ENCODE measurements at regions not wholly inside any gene's neighbourhood (a gene's known extent, or its start where the extent isn't known, plus 50 kb on each side); places are given as distances from the start of the nearest gene placed in this dataset.
"Not testable (repeated sequence)": the region's sequence is repeated elsewhere in the genome, so short reads cannot be mapped to it uniquely, and the experiment has no call there.

GRCh38 chr7:131786204-131786603 is 229.8 kb upstream of the PODXL start:
- peak; percentile 38 for DNase-seq

DNA sequence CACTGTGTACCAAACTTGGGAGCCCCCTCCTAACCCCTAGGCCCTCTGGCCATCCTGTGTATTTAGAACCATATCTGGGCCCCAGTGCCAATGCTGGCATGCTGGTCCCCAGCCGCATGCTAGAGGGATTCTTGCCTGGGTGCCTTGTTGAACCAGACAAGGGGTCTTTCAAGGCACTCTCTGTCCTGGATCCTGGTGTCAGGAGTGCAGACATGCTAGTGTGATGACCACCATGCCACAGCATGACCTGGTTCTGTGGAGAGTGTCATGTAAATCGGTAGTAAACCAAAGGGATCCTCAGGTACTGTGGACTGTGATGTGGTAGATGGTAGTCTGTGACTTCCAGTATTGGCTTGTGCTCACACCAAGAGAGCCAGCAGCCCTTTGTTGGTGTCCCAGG is 222.2 kb upstream of the PODXL start:
- DNase-seq = no peak

DNA sequence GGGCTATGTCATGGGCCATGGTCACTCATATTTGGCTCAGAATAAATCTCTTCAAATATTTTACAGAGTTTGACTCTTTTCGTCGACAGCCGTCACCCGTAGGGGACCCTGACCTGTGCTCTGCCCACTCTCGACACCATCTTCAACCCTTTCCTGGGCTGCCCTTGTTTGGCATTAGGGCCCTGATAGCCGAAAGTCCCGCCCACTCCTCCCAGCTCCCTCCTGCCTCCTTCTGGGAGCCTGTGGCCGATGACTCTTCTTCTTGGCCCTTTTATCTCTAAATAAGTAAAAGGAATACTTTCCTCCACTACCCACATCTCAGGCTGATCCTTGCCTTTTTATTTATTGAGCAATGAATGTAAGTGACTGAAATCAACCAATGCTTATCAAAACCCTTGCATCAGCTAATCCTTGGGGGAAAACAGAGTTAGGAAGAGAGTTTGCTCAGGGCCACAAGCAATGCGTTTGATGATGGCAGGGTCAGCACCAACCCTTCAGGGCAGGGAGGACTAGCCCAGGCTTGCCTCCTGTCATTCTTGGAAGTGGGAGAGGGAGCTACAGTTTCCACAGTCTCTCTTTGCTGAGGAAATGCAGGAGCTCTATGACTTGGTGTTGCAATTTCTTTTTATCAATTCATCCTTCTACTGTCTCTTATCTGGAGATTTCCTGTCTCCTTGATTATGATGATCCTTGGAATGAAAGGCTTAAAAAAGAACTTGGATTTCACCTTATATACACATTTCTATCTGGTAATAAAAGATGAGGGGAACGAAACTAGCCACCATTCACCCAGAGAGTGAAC is 218.2 kb upstream of the PODXL start:
- DNase-seq = no peak

- DNase-seq = peak; percentile 22
Measured at GRCh38 chr7:131773413-131773812, 217.0 kb upstream of the PODXL start.

- no peak for DNase-seq
Measured at GRCh38 chr7:131769241-131769640, 212.8 kb upstream of the PODXL start.

- DNase-seq = no peak
Measured at GRCh38 chr7:131767591-131767990, 211.2 kb upstream of the PODXL start.

DNA sequence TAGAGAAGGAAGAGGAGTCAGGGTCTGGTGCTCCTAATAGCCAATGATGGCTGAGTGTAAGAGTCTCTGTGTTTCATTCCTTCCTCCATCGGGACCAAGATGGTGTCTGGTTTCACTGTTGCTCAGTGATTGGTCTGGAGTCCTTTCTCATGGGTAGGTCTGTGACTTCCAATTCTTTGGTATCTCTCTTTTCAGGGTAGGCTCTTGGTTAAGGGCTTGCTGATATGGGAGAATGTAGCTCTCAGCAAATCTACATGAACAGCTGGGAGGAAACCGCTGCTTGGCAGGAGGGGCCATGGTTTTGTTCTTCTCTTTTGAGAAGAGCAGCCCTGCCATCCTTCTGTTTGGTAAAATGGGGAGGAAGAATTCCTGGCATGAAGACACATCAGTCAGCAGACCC is 209.1 kb upstream of the PODXL start:
- no peak for DNase-seq

DNA sequence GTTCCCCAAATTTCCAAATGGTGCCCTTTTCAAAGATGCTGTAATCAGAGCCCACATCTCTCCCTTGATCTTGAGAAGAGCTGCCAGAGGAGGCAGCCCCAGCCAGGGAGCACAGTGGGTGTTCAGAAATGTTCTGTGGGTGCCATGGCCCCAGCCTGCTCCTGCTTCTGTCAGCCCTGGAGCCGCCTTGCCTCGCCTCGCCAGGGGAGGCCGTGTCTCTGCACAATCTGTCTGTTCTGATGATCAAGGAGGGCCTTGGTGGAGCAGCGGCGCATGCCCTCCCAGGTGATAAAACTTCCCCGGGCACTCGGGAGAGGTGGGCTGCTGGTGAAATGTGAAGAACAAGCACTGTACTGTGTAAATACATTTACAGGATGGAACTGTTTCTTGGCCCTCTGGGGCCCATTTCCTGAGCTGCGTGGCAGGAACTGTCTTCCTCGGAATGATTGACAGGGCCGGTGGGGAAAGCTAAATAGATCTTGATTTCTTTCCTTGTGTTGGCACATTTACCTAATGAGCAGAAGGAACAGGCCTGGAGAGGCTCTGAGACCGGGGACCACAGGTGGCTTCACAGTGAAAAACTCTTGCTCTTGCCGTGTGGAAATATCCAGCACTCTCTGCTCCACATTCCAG is 207.8 kb upstream of the PODXL start:
- no peak for DNase-seq

DNA sequence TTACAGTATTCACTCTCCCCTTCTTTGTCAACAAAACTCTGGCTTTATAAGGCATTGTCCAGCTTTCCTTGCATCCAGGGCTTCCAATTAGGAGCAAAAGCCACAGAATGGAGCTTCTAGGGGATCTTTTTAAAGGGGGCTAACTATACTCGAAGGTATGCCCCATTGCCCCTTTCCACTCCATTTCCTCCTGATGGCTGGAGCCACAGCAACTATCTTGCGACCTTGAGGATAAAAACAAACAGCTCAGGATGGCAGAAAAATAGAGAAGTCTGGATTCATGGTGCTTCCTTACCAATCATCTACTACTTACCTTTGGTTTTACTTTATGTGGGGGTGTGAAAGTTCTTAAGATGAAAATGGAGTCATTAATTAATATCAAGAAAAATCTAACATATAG is 206.3 kb upstream of the PODXL start:
- no peak for DNase-seq

- not testable (repeated sequence) for DNase-seq
Measured at GRCh38 chr7:131755801-131756200, 199.4 kb upstream of the PODXL start.

DNA sequence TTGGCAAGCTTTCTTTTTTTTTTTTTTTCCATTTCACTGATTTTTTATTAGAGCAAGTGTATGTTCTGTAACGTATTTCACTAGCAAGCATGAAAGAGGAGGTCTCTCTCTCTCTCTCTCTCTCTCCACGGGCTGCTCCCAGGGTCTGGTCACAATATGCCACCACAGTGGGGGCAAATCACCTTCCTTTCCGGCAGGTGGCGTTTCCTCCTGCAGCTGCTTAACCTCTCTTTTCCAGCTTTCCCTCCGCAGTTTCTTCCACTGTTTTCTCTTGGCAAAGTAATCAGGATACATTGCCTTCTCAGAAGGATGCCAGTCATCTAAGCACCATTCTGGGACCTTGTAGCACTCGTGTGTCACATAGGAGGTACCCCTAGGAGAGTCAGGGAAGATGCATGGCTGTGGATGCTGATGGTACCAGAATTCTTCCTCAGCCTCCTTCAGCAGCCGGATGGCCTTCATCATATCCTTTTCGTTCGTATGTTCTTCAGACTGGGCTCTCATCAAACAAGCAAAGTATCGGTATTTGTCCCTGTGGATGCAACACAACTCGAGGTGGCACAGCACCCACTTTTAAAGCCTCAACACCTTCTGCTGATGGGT is 197.3 kb upstream of the PODXL start:
- peak; percentile 20 for DNase-seq

DNA sequence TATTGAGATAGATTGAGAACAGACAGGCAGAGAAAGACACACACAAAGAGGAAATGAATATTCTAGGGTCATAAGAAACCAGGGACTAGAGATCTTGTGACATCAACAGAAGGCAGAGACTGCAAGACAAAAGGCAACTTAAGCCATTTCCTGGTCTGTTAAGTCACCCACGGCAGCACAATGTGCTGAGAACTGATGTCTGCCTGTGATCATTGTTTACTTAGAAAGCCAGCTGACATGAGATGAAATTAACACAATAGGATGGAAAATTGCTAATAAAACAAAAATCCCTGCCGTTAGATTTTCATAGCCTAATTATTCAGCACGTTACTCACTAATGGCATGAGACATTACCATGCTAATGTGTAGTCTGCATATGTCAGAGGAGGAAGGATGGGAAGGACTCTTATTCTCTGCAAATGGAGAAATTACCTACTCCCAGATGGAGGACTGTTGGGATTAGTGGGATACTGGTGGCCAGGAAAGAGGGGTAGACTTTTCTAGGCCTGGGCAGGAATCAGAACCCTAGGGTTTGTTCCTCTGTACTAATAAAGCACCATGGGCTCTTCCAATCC is 191.3 kb upstream of the PODXL start:
- no peak for DNase-seq

GRCh38 chr7:131745390-131746248 is 189.2 kb upstream of the PODXL start:
- no peak for DNase-seq

DNA sequence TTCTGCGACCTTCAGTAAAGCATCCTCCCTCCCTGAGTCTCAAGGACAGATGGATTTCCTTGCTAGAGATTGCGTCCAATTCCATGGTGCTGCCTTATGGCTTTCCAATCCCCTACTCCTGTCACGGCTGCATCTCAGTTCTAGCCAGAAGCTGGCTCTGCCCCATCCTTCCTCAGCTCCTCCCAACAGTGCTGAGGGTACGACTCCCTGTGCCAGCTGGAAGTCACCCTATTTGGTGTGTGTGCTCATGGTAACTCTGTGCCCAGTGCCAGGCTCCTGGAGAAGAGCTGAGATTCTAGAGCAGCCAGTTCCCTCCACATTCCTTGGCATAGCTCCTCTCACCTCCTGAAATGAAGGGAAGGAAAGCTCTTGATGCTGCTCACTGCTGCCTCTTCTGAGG is 185.0 kb upstream of the PODXL start:
- no peak for DNase-seq

GRCh38 chr7:131737746-131738465 is 181.5 kb upstream of the PODXL start:
- no peak for DNase-seq

DNA sequence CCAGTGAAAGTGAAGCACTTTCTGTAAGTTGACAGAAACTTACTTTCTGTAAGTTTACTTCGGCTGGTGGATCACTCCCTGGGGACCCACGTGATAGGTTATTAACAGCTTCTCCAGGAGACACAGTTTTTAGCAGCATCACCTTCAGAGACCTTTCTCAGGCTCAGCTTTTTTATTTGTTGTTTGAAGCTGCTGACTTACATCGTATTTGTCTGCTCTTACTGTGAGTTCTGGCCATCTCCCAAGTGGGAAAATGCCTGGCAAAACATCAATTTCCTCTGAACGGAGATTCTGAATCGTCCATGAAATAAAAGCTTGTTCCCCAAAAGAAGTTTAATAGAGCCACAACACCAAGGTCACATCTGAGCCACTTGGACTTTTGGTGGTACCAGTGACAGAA is 178.7 kb upstream of the PODXL start:
- no peak for DNase-seq

DNA sequence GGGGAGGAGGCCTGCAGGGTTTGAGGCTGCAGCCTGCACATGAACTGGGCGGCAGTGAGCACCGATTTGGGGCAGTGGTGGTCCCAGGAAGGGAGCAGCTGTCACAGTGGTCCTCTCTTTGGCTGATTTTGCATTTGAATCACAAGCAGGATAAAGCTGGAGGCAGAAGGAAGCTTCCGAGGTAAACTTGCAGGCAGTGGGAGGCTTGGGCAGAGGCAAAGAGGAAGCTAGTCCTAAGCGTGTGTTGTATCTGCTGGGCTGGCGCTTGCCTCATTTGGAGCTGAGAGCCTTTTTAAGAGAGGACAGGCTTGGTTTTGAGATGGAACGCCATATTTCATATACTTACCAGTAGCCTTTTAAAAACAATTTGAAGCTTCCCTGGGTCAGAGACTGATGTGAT is 177.2 kb upstream of the PODXL start:
- DNase-seq = no peak

DNA sequence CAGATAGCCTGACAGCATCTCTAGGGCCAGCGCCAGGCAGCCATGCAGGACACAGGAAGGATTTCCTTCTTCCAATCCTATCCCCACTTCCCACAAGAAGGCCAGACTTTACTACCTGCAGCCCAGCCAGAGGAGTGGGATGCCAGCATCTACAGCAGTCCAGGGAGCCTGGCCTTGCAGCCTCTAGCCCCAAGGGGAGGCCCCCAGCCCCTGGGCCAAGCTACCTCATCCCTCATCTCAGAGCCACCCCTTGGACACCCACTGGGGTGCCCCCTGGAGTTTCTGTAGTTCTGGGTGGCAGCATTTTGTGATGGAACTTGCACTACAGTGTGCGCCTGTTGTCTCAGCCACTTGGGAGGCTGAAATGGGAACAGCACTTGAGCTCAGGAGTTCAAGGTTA is 170.8 kb upstream of the PODXL start:
- no peak for DNase-seq

GRCh38 chr7:131726686-131727085 is 170.3 kb upstream of the PODXL start:
- no peak for DNase-seq

GRCh38 chr7:131726031-131726430 is 169.6 kb upstream of the PODXL start:
- DNase-seq = no peak

- no peak for DNase-seq
Measured at GRCh38 chr7:131724776-131725345, 168.4 kb upstream of the PODXL start.

DNA sequence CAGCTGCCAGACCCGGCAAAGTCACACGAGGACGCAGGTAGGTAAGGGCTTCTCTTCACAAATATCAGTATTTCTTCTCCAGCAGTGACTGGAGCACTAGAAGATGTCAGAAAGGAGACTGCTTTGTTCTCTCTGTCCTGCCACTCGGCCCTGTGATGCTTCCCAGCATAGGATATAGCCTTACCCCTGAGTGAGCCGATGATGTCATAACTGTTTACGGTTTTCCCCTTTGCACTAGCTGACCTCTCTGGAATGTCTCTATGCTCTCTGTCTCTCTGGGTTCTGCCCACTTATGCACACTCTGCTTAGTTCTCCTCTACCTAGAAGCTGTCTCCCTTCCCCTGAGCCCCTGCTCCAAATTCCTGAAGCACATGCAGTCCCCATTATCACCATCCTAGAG is 167.5 kb upstream of the PODXL start:
- DNase-seq = no peak

Data from DMS 273 treated with DMSO at 0.1 percent for 48 hours (cell line).